Esophagus squamous epithelium (tissue), 5 donors: ENCODE measurements at regions not wholly inside any gene's neighbourhood (a gene's known extent, or its start where the extent isn't known, plus 50 kb on each side); places are given as distances from the start of the nearest gene placed in this dataset.

Source experiments
- DNase-seq: peaks from one replicate; lab custom pipeline; 2025; lab: John Stamatoyannopoulos, UW
- H3K27ac ChIP-seq, 4 donors: fragments of 200-600 bp; sonication (generic); one replicate each; pipeline ENCODE4 v1.5.1; 2016 to 2019; ENCODE audit warnings: mild to moderate bottlenecking in 1 of 4
- H3K27me3 ChIP-seq, 4 donors: fragments of 200-600 bp; sonication (generic); 1 replicate in 3 of 4; 2 replicates in 1 of 4; pipeline versions ENCODE4 v1.5.1 to v1.6.0; 2017 to 2021; ENCODE audit warnings: antibody characterized with exemption in 1 of 4
- H3K36me3 ChIP-seq, 3 donors: fragments of 200-600 bp; sonication (generic); one replicate each; pipeline ENCODE4 v1.5.1; 2016 to 2019
- H3K4me1 ChIP-seq, 3 donors: fragments of 200-600 bp; sonication (generic); one replicate each; pipeline ENCODE4 v1.5.1; 2017 to 2019
- H3K4me3 ChIP-seq, 4 donors: fragments of 200-600 bp; sonication (generic); 1 replicate in 3 of 4; 2 replicates in 1 of 4; pipeline ENCODE4 v1.5.1; 2016 to 2019; ENCODE audit warnings: mild to moderate bottlenecking in 2 of 4, moderate library complexity in 1 of 4
- H3K9me3 ChIP-seq, 3 donors: fragments of 200-600 bp; sonication (generic); one replicate each; pipeline ENCODE4 v1.5.1; 2016 to 2019
- CTCF ChIP-seq, 6 experiments: fragments of 450-650 bp in 4 of 6; fragments of 200-600 bp in 2 of 6; sonication (generic) in 2 of 6; IDR thresholded peaks; one replicate each; pipeline ENCODE4 v1.5.1; 2016 to 2019; ENCODE audit warnings: antibody characterized with exemption in 6 of 6, mild to moderate bottlenecking in 4 of 6, moderate library complexity in 4 of 6
- POLR2A ChIP-seq, 4 donors: fragments of 450-650 bp; IDR thresholded peaks; one replicate each; pipeline ENCODE4 v1.6.1; 2017; ENCODE audit warnings: antibody characterized with exemption in 4 of 4, mild to moderate bottlenecking in 4 of 4, moderate library complexity in 3 of 4
- WGBS, 2 donors: methylation state at CpG; one replicate each; pipeline ENCODE4 v1.1.5; 2018; 5-methylcytosine and 5-hydroxymethylcytosine counted together
- intact Hi-C: fragments of 100-400 bp; cut with DNase I; formaldehyde crosslinking; loops from one replicate; pipeline ENCODE4 v1.15.0; 2022
- donor health status: DM: yes; HTN: yes; CAD: no.

- intact Hi-C loops = no loop called here
- DNase-seq = no peak
- no peak overlapping the region for H3K4me3 ChIP-seq
- peaks cover 0 to 4% (median 0%) of the 10 kb centered on the region in 3 donors for H3K9me3 ChIP-seq
- WGBS, 2 donors = 30 to 45% methylated on average over 1 to 2 of the region's 2 CpGs
- H3K27me3 ChIP-seq = peaks cover 0 to 3% (median 0%) of the 10 kb centered on the region in 4 donors
- no peaks in the 10 kb centered on the region for H3K36me3 ChIP-seq
- H3K27ac ChIP-seq = peak overlapping the region in 3 of 4 donors; percentile 15 to 65 (median 23)
- no peak for TF ChIP-seq POLR2A (IDR thresholded peaks at IDR 0.05)
- no peak for TF ChIP-seq CTCF (IDR thresholded peaks at IDR 0.05)
- peaks cover 4 to 21% (median 6%) of the 10 kb centered on the region in 3 donors for H3K4me1 ChIP-seq
These were observed 72.5 kb downstream of the PRLHR start for GRCh38 chr10:118522791-118523498.

- Histone ChIP-seq H3K27me3 (no peaks in the 10 kb centered on the region), H3K4me3 (no peak overlapping the region), H3K27ac (no peak overlapping the region), H3K4me1 (peaks cover 4 to 21% (median 6%) of the 10 kb centered on the region in 3 donors), H3K36me3 (no peaks in the 10 kb centered on the region), H3K9me3 (peaks cover 0 to 8% (median 0%) of the 10 kb centered on the region in 3 donors)
- intact Hi-C loops = no loop called here
- 77 to 85% methylated on average over 5 of the region's 5 CpGs for WGBS, 2 donors
- no peak for TF ChIP-seq POLR2A (IDR thresholded peaks at IDR 0.05)
- no peak for TF ChIP-seq CTCF (IDR thresholded peaks at IDR 0.05)
- no peak for DNase-seq
These were observed 73.9 kb downstream of the PRLHR start for GRCh38 chr10:118521415-118522117.

- no peaks in the 10 kb centered on the region for H3K27me3 ChIP-seq
- DNase-seq = no peak
- 89 to 90% methylated on average over 6 of the region's 6 CpGs for WGBS, 2 donors
- H3K36me3 ChIP-seq = no peaks in the 10 kb centered on the region
- no peak overlapping the region for H3K27ac ChIP-seq
- no peak overlapping the region for H3K4me3 ChIP-seq
- intact Hi-C loops = no loop called here
- peaks cover 4 to 21% (median 6%) of the 10 kb centered on the region in 3 donors for H3K4me1 ChIP-seq
- peaks cover 0 to 8% (median 0%) of the 10 kb centered on the region in 3 donors for H3K9me3 ChIP-seq
- TF ChIP-seq POLR2A (IDR thresholded peaks at IDR 0.05) (no peak), CTCF (IDR thresholded peaks at IDR 0.05) (no peak)
These were observed 75.2 kb downstream of the PRLHR start for GRCh38 chr10:118520116-118520742.

- Histone ChIP-seq H3K36me3 (no peaks in the 10 kb centered on the region), H3K4me3 (no peak overlapping the region), H3K27ac (no peak overlapping the region), H3K4me1 (peaks cover 1 to 13% (median 3%) of the 10 kb centered on the region in 3 donors), H3K27me3 (no peaks in the 10 kb centered on the region), H3K9me3 (peaks cover 0 to 8% (median 0%) of the 10 kb centered on the region in 3 donors)
- intact Hi-C loops = no loop called here
- DNase-seq = no peak
- no peak for TF ChIP-seq POLR2A (IDR thresholded peaks at IDR 0.05)
- TF ChIP-seq CTCF (IDR thresholded peaks at IDR 0.05) = no peak
These were observed 77.4 kb downstream of the PRLHR start for GRCh38 chr10:118518095-118518494.

GRCh38 chr10:118516716-118517115 is 78.7 kb downstream of the PRLHR start:
- Histone ChIP-seq H3K4me3 (no peak overlapping the region), H3K27me3 (no peaks in the 10 kb centered on the region), H3K4me1 (no peaks in the 10 kb centered on the region), H3K36me3 (no peaks in the 10 kb centered on the region), H3K27ac (no peak overlapping the region), H3K9me3 (peaks cover 0 to 8% (median 0%) of the 10 kb centered on the region in 3 donors)
- TF ChIP-seq POLR2A (IDR thresholded peaks at IDR 0.05) (no peak), CTCF (IDR thresholded peaks at IDR 0.05) (no peak)
- intact Hi-C loops = no loop called here
- DNase-seq = no peak
- 80 to 86% methylated on average over 4 of the region's 4 CpGs for WGBS, 2 donors
